CD1c-positive myeloid dendritic cell (primary cell): ENCODE measurements at regions not wholly inside any gene's neighbourhood (a gene's known extent, or its start where the extent isn't known, plus 50 kb on each side); places are given as distances from the start of the nearest gene placed in this dataset.
"Not testable (repeated sequence)": the region's sequence is repeated elsewhere in the genome, so short reads cannot be mapped to it uniquely, and the experiment has no call there.

ENCODE experiments used
- DNase-seq: peaks from one replicate; pipeline ENCODE4 v3.0.0-alpha.2; 2016; ENCODE audit errors: extremely low spot score

- no peak for DNase-seq
Observed at GRCh38 chr6:76982476-76983199, 480.7 kb downstream of the HTR1B start.

GRCh38 chr6:76972474-76972873 is 490.8 kb downstream of the HTR1B start:
- no peak for DNase-seq

- DNase-seq, result not testable (repeated sequence)
Observed at GRCh38 chr6:76959177-76959576, 504.1 kb downstream of the HTR1B start.

GRCh38 chr6:76942203-76942966 is 520.9 kb downstream of the HTR1B start:
- no peak for DNase-seq

- no peak for DNase-seq
Observed at GRCh38 chr6:76940191-76940590, 523.1 kb downstream of the HTR1B start.

- no peak for DNase-seq
Observed at GRCh38 chr6:76914737-76915136, 548.6 kb downstream of the HTR1B start.

GRCh38 chr6:76905541-76905940 is 557.8 kb downstream of the HTR1B start:
- DNase-seq, result not testable (repeated sequence)

GRCh38 chr6:76892542-76892941 is 570.7 kb downstream of the HTR1B start:
- DNase-seq, result no peak

- DNase-seq, result no peak
Observed at GRCh38 chr6:76888351-76888750, 574.9 kb downstream of the HTR1B start.

- DNase-seq, result no peak
Observed at GRCh38 chr6:76886900-76887299, 576.4 kb downstream of the HTR1B start.

- no peak for DNase-seq
Observed at GRCh38 chr6:76885861-76886301, 577.4 kb downstream of the HTR1B start.

- DNase-seq, result no peak
Observed at GRCh38 chr6:76881414-76881813, 581.9 kb downstream of the HTR1B start.

- DNase-seq, result no peak
Observed at GRCh38 chr6:76876922-76877553, 586.3 kb downstream of the HTR1B start.

- not testable (repeated sequence) for DNase-seq
Observed at GRCh38 chr6:76876430-76876829, 586.9 kb downstream of the HTR1B start.

- DNase-seq, result no peak
Observed at GRCh38 chr6:76867182-76867581, 596.1 kb downstream of the HTR1B start.

GRCh38 chr6:76866091-76866915 is 597.0 kb downstream of the HTR1B start:
- no peak for DNase-seq

GRCh38 chr6:76862936-76863335 is 600.4 kb downstream of the HTR1B start:
- no peak for DNase-seq

GRCh38 chr6:76861403-76861802 is 601.9 kb downstream of the HTR1B start:
- no peak for DNase-seq

GRCh38 chr6:76856065-76856464 is 607.2 kb downstream of the HTR1B start:
- no peak for DNase-seq

- no peak for DNase-seq
Observed at GRCh38 chr6:76852776-76853175, 610.5 kb downstream of the HTR1B start.

GRCh38 chr6:76849274-76849970 is 613.9 kb downstream of the HTR1B start:
- DNase-seq, result not testable (repeated sequence)
